Left ventricle myocardium superior (tissue), 1 donor: ENCODE measurements at regions not wholly inside any gene's neighbourhood (a gene's known extent, or its start where the extent isn't known, plus 50 kb on each side); places are given as distances from the start of the nearest gene placed in this dataset.

Experiments
- ATAC-seq: fragments of 200-7000 bp; cut with Tn5 transposase; one replicate; pipeline ENCODE4 v1.9.1; 2020; ENCODE audit warnings: mild to moderate bottlenecking, moderate library complexity
- DNase-seq: peaks from one replicate; pipeline ENCODE4 v3.0.0-alpha.2; 2020
- intact Hi-C: fragments of 100-400 bp; cut with micrococcal nuclease; formaldehyde crosslinking; loops from one replicate; pipeline ENCODE4 v1.11.0; 2022
- donor health status: DM: no; HTN: yes; CAD: no; lungs with severe emphysema.

DNA sequence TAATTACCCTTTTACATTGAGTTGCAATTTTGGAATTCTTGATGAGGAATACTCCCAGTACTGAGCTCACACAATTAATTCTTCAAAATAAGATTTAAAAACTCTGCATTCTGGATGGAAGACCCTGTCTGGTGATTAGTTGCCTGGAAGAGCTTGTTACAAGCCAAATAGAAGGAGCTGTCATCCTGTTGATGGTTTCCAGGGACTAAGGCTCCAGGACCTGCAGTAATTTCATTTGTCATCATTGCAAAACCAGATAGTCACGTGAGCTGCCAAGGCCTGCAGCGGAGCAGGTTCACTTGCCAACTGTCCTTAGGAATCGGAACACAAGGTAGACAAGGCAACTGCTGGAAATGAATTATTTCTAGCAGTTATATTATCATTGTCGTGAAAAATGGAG lies 597.7 kb downstream of the CCDC171 start:
- ATAC-seq = peak; percentile 94
- peak; percentile 54 for DNase-seq
- intact Hi-C loops = no loop called here

DNA sequence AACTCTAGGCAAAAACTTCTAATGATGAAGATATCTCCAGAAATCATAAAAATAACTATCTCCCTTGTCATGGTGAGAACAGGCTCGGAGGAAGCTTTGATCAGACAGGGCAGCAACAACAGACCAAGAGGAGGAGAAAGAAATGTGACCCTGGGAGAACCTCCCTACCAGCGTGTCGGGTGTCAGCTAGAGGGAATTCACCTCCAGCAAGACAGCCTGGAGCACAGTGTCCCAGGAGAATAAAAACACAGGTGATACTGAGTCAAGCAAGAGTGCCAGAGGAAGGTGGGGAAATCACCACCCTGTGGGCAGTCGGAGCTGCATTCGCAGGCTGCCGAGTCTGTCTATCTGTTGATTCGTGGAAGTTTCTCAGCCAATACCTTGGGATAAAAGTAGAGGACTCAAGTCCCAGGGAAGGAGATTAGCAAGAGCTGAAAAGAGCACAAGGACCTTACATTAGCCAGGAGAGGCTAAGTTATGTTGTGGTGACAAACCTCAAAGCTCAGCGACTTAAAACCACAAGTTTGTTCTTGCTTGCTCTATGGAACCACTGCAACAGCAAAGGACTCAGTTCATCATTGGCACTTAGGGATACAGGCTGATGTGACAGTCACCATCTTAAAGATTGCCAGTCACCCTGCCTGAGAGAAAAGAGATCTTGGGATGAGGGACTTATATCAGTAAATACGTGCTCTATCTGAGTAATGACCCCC lies 598.3 kb downstream of the CCDC171 start:
- intact Hi-C loops = no loop called here
- DNase-seq (no peak), ATAC-seq (peak; percentile 56)

DNA sequence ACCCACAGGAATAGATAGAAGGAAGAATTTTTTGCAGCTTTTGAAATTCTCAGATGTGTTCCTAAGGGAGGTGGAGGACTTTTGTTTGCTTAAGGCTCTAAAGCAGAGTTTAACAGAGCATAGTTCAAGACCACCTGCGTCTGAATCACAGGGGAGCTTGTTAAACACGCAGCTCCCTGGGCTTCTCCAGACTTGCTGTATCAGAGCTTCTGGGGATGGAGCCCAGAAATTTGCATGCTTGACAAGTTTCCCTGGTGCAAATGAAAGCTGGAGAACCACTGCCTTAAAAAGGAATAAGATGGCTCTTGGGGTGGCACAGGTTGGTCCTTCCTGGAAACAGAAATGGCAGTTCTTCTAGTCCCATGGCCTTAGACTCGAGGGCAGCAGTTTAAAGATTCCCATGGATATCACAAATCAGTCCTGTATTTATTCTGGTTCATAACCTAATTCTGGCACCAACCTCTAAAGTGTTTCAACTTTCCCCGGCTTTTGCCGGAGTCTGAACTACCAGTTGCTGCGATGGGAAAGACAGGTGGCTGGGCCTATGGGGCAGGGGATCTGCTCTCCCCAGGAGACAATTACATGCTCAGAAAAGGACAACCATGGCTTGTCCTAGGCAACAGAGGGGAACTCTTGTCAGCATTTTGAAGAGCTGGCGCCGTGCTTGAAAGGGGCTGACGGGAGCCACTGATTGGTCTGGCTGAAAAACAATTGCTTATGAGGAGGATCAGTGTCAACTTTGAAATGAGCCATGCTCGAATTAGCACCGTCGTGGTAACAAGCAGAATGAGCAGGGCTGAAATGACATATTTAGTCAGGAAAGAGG lies 599.6 kb downstream of the CCDC171 start:
- DNase-seq (no peak), ATAC-seq (no peak)
- intact Hi-C loops = no loop called here

DNA sequence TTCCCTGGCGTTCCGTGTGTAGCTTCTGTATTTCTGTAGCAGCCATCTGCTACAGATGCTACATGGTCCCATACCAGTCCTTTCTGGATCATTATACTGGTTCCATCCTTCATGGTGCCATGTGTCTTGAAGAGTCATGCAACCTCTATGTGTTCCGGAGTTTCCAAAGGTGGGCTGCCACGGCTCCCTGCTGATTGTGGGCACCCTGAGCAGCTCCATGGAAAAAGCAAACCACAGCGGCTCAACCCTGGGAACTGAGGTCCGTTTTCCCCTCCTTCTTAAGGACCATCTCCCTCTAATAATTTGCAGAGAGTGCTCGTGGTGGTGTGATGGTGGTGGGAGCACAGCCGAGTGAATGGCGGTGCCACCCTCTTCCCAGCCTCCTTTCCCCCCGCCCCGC lies 600.4 kb downstream of the CCDC171 start:
- DNase-seq (no peak), ATAC-seq (no peak)
- intact Hi-C loops = no loop called here

DNA sequence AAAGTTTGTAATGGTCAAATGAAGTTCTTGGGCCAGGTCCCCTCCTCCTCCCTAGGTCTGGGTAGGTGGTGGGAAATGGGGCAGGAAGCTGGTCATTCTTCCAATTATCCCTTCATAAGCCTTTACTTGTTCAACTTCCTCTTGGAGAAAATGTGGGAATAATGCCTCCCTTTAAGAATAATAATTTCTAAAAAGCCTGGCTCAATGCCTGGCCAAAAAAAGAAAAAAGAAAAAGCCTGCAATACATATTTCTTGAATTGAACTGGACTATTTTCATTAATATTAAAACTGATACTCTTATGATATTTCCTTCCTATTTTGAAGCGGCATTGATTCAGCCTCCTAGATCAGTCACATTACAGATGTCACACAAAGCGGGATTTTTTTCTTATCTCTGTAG lies 600.9 kb downstream of the CCDC171 start:
- intact Hi-C loops = no loop called here
- ATAC-seq = no peak
- DNase-seq = no peak

DNA sequence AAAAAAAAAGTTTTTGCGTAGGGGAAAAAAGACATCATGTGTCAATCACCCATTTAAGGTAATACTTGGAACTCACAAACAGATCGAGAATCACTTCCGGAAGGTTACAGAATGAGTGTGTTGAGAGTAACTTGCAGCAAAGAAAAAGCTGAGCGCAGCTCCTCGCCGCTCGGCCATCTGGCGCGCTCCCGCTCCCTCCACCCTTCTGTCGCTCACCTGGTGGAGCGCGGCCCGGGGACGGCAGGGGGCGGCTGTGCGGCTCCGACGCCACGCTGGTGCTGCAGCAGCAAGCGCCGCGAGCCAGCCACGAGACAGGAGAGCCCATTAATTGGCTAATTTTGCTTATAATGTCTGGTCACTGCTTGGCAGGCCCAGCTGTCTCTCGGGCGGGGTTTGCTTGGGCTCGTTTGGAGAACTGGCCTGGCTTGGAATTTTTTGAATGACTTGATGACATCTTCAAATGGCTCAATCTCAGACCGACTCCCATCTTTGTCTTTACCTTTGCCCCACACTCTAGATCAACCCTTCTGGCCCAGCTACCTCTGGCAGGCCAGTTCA lies 601.8 kb downstream of the CCDC171 start:
- intact Hi-C loops = no loop called here
- peak; percentile 68 for DNase-seq
- ATAC-seq = peak; percentile 66

DNA sequence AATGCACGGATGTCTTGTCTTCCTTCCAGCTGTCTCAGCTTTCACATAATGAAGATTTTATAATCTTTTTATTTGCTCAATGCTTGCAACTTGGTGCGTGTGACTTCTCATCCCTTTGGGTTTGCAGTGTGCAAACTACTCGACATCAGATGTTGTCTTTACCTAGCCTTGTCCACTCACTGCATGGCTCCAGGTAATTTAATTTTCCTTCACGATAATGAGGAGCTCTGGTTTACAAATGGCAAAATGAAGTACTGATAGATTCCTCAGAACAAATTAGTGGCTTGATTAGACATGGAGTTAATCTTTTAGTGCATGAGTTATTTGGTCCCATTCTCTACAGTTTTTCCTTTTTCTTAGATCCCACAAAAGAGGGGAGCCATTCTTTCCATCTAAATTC lies 603.0 kb downstream of the CCDC171 start:
- ATAC-seq = no peak
- intact Hi-C loops = no loop called here
- DNase-seq = no peak

DNA sequence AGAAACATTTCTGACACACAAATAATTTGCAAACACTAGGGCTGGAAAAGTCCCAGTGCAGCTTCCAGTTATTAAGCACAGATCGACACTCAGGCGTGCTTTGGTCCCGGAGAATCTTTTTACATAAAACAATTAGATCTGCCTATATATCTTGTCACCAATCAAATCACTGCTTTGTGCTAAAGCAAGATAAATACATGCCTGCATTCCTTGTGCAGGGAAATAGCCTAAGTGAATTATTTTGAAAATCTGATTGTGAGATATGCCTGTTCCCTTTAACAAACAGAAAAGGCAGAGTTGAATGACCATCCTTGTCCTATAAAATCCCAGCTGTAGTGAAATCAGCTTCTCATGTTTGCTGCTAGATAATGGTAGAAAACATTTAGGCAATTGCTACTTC lies 604.4 kb downstream of the CCDC171 start:
- ATAC-seq (no peak), DNase-seq (no peak)
- intact Hi-C loops = no loop called here

DNA sequence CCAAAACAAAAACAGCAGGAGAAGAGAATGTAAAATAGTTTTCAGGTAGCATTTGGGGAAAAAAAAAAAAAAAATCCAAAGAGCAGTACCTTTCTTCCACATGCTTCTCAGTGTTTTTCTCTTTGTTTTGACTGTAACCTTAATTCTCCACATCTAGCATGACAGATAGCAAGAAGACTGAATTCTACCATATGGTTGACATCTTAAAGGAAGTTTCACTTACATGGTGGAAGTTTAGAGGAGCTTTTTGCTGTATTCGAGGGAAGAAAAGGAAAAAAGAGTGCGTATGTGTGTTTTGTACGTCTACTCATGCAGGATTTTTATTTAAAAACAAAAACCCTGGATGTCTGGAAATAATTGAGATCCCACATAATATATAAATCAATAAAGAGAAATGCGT lies 604.8 kb downstream of the CCDC171 start:
- no peak for ATAC-seq
- DNase-seq = no peak
- intact Hi-C loops = no loop called here

DNA sequence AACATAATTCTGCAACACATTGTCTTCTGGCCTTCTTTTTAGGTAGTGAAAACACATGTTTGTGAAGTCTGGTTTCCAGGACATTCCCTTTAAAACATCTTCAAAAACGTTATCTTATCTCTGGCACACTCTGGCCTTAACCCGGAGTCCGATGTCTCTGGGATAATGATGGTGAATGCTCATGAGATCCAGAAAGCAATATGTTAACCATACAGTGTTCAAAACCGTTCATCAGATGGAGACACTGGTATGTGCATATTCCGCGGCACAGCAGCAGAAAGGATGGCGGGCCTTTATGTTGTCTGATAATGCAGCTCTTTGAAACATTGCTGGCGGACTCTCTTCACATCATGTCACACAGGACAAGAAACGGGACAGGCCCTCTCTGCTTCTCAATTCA lies 605.2 kb downstream of the CCDC171 start:
- DNase-seq (no peak), ATAC-seq (no peak)
- intact Hi-C loops = no loop called here

DNA sequence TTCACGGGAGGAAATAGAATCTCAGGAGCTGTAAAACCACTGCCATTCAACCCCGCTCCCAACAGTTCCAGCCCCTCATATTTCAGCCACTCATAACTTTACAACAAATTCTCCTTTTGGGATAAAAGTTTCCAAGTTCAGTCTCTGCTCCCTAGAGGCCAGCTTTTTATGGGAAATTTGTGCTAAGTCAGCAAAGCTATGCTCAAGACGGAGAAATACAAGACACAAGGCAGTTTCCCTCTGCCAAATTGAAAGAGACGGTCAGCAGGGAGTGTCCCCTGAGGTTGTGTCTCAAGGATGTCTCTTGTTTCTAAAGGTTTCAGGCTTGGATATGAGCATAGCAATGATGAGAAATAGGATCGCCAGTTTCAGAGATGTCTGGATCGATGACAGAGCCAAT lies 608.6 kb downstream of the CCDC171 start:
- no peak for DNase-seq
- ATAC-seq = no peak
- intact Hi-C loops = no loop called here

DNA sequence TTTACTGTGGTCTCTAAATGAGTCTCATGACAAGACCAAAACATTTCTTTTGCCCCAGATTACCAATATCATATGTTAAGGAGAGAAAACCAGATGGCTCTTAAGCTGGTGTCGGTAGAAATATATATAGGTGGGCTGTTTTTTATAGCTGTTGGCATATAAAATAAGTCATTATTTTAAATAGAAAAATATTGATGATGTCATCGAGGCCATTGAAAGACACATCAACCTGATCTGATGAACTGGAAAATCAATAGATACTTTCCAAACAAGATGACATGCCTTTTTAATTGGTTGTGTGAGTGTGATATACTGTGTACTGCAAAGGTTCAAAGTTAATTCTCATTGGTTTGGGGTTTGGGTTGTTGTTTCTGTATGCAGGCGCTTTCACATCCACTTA lies 617.3 kb downstream of the CCDC171 start:
- DNase-seq (no peak), ATAC-seq (no peak)
- intact Hi-C loops = no loop called here

DNA sequence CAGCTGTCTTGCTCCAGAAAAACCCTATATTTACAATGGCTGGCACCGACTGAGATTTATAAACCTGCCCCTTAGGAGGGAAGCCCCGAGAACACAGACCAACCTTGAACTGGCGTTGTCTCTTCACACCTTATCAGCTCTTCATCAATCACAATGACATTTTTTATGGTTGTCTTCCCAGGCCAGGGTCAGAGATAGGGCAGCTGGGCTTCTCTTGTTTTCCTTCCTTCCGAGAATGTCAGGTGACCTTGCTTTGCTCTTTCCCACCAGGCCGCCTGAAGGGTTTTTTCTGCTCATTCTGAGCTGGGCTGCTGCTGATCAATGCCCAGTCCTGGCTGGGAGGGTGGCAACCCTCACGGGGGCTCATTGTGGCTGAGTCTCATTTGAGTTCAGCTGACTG lies 619.1 kb downstream of the CCDC171 start:
- DNase-seq (no peak), ATAC-seq (no peak)
- intact Hi-C loops = no loop called here

DNA sequence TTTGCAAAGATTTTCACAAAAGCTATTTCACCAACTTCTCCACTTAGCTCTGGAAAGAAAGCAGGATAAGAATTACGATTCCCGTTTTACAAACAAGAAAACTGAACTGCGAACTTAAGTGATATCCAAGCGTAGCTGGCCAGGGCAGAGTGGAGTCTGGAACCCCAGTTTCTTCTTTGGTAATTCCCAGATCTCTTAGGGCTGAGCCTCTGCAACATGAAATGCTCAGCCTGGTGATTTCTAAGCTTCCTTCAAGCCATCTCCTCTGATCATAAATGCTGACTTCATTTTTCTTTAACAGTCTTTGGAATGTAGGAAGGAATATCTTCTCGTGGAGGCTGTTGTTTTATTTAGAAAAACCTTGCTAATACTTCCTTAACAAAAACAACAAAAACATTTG lies 620.0 kb downstream of the CCDC171 start:
- DNase-seq (no peak), ATAC-seq (no peak)
- intact Hi-C loops = no loop called here

DNA sequence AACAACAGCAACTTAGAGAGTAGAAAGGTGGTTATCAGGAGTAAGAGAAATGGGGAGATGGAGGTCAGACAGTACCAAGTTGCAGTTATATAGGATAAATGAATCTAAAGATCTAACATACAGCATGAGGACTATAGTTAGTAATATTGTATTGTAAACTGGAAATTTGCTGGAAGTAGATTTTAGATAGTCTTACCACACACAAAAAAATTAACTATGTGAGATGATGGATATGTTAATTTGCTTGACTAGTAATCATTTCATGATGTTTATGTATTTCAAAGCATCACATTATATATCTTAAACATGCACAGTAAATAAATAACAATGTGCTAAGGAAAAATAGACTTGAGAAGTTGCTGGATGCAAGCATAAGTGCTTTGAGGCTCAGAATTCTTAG lies 622.1 kb downstream of the CCDC171 start:
- no peak for ATAC-seq
- intact Hi-C loops = no loop called here

DNA sequence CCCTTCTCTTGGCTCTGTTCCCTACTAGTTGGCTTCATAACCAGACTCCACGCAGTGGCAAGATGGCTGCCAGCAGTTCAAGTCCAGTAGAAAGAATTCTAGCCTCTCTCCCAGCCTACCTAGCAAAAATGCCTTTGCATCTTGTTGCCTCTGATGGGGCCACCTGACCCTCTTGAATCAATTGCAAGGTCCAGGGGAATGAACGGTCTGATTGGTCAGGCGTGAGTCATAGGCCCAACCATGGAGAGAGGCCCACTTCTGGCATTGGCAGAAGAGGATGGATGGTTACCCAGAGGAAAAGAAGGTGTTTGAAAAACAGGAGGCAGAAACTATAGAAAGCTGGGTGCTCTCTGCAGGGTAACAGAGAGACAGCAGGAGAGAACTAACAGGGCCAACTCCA lies 622.6 kb downstream of the CCDC171 start:
- DNase-seq (no peak), ATAC-seq (no peak)
- intact Hi-C loops = no loop called here

More for the DNA sequence above, 622.1 kb downstream of the CCDC171 start:
- no peak for DNase-seq

DNA sequence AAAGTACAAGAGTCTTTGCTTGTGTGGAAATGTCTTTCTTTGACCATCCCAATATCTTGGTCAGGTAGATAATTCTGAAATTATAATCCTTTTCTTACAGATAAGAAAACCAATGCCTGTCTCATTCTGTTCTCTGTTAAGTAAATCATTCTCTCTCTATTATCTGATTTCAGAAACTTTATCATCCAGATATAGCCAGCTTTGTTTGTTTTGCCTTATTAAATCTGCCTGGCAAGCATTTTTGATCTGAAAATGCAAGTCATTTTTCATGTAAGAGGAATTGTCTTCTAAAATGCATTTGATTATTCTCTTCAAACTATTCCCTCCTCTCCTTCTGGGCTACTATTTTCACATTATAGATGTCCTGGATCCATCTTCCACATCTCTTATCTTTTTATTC lies 625.5 kb downstream of the CCDC171 start:
- intact Hi-C loops = no loop called here
- DNase-seq (no peak), ATAC-seq (no peak)

DNA sequence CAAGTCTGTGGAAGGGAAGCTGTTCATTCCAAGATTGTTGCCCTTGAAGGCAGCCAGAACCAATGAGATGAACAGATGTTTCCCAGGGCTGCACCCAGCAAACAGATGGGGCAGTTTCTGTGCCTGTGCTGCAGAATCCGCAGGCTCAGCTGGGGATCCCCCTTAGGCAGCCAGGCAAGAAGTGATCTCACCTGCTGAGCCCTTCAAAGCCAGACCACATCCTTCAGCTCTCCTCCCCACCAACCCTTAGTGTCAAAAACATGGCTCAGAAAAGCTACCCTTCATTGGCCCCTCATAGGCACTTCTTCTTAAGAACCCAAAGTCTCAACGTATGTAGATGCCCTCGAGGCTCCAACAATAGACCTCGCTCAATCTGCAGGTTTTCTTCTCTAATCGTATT lies 626.7 kb downstream of the CCDC171 start:
- intact Hi-C loops = no loop called here
- no peak for DNase-seq
- ATAC-seq = no peak

DNA sequence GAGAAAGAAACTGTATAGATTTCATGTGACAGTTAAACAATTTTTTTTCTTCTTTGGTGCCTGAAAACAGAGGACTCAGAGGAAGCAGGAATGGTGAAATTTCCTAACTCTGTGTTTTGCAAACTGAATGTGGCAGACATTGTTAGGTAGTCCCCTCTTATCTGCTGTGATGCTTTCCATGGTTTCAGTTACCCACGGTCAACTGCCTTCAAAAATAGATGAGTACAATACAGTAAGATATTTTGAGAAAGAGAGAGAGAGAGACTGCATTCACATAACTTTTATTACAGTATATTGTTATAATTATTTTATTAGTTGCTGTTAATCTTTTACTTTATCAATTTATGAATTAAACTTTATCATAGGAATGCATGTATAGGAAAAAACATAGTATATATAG lies 627.2 kb downstream of the CCDC171 start:
- ATAC-seq (peak; percentile 61), DNase-seq (no peak)
- intact Hi-C loops = no loop called here

DNA sequence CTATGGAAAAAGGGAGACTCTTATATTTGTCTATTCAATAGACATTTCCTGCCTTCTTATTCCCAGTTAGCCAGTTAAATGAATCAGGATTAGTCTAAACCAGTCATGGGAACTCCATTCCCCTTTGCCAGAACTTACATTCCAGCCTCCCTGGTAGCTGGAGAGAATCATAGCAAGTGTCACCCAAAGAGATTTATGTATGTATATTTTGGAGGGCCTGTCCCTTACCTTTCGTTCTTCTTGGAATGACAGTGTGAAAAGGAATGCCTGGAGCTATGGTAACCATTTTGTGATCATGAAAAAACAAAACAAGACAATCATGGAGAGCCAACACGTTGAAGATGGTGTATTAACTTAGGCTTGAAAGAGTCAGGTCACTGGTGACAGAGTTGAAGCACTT lies 627.7 kb downstream of the CCDC171 start:
- no peak for DNase-seq
- ATAC-seq = peak; percentile 34
- intact Hi-C loops = no loop called here

DNA sequence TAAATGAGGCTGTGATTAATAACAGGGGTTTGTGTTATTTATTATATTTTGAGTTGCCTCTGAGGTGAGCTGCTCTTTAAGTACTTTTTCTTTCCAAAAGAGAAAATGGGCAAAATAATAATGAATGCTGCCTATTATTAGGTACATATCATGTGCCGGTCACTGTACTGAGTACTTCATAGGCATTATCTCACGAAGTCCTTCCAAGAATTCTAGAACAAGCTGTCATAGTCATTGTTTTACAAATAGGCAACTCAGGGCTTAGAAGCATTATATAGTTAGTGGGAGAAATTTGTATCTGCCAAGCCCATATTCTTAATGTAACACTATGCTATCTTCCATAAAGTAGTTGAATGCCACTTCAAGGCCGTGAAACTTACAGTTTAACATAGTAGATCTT lies 628.7 kb downstream of the CCDC171 start:
- DNase-seq (no peak), ATAC-seq (peak; percentile 88)
- intact Hi-C loops = no loop called here
